HG02884 (cell line): ENCODE measurements at regions not wholly inside any gene's neighbourhood (a gene's known extent, or its start where the extent isn't known, plus 50 kb on each side); places are given as distances from the start of the nearest gene placed in this dataset.

Source experiments
- ATAC-seq: cut with Tn5 transposase; IDR thresholded peaks from one replicate; pipeline ENCODE4 v1.9.1; 2021; ENCODE audit warnings: mild to moderate bottlenecking, moderate library complexity; ENCODE audit not compliant: unreplicated experiment

DNA sequence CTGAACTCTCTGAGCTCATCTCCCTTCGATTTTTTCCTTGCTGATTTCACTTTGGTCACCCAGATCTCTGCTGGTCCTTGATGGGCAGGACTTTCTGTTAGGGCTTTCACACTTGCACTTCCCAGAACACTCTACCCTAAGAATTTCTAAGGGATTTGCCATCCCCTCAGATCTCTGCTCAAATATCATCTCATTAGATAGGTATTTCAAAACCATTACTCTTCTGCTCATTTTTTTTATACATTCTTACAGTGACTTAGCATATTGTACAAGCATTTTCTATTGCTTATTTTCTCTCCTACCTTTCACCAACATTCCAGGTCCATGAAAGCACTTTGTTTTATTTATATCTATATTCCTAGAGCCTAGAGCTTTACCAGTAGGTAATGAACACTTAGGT lies 913.3 kb downstream of the PDHA2 start:
- no peak for ATAC-seq

DNA sequence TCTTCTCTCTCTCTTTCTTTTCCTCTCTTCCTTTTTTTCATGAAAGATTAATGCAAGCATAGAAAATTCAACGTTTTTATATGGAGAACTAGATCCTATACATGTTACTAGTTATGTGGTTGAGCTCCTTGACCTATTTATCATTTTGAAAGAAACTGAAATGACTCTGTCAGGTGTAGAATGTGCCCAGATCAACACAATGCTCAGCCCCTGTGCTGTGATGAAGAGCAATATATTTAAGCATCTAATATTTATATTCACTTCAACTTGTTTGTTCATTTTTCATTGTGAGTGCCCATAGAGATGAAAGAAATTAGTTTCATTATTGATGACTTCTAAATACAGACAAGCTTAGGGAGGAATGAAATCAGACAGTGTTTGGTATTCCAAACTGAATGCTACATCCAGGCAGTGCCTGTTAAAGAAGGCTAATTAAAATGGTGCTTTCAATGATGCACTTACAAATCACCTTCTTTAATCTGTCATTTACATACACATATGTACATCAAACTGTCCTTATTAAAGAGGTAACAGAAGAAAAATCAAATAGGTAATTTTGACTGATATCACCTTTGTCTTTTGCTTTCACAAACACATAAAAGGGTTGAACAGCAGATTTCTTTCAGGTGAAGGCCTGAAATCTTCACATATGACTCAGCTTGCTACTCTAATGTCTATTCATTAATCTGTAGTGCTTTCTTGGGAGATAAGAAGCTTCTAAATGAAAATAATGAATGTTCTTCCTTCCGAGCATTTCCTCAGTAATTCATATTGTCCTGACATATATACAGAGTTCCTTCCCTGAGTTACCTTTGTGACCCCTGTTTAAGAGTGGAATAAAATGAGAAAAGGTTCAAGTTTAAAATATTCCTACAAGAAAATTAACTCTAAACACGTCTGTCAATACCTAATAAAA lies 915.9 kb downstream of the PDHA2 start:
- no peak for ATAC-seq

DNA sequence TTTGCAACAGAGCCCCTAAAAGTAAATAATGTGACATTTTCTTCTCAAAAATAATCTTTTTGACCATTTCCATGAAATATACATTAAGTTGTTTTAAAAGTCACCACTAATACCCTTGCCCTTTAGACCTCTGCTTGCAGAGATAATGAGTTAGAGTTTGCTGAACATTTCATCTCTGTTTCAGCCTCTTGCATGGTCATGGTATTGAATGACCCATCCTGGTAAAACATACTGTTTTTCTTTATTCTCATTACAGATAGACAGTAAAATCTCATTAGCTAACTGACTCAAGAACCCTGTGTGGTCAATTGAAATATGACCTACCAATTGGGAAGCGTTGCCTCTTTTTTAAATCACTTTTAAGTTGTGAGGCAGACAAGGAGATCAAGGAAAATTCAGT lies 916.7 kb downstream of the PDHA2 start:
- no peak for ATAC-seq

DNA sequence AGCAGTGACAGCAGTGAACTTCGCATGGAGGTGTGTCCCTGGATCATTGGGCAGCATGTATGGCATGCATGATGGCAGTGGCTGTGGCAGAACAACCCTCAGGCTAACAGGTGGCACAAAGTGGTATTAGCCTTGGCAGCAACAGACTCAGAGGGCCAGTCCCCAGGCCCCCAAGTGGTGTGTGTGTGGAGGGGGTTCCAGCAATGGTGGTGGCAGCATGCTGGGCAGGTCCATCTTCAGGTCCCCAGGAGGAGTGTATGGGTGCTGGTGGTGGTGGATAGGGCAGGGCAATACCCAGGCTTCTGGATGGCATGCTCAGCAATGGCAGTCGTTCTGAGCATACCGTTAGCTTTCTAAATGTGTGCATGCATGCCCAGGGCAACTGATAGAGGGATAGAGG lies 923.7 kb downstream of the PDHA2 start:
- ATAC-seq: no peak

DNA sequence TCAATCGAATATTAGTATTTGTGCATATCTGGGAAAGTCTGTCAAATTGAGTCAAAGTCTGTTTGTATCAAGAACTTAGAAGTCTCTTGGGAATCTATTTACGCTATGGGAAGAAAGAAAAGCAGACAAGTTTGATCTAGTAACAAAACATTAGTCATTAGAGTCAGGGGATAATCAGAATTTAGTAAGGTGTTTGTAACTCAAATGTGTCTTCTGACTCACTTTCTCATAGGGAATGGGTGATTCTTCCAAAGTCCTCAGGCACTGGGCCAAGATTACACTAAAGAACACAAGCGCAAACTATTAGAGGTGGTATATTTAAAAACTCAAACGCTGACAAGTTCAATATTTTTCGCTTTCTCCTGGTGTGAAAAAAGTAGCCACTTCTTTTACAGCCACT lies 926.5 kb downstream of the PDHA2 start:
- ATAC-seq: no peak

DNA sequence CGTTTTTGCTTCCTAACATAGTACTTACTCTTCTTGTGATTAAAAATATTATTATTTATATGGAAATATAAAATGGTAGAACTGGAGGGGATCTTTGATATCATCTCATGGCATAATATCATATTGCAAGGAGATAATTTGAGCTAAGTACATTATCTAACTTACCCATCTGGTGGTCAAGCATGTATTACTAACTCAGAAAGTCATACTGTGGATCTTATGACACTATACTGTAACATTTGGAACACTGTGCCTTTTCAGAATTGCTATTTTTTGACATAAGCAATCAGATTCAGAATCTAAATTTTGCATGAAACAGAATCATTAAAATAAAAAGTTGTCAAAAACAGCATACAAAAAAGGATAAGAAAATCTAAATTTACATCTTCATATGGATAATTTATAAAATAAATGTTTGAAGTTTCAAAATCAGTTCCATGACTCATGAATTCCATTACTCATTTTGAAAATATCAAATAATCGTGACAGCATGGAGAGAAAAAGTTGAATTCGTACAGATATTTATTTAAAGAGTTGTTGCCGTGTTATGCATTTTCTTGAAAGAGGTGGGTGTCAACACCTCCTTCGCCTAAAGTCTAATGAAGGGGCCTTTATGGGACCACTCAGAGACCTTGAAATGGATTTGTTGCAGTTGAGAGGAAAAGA lies 928.1 kb downstream of the PDHA2 start:
- no peak for ATAC-seq

DNA sequence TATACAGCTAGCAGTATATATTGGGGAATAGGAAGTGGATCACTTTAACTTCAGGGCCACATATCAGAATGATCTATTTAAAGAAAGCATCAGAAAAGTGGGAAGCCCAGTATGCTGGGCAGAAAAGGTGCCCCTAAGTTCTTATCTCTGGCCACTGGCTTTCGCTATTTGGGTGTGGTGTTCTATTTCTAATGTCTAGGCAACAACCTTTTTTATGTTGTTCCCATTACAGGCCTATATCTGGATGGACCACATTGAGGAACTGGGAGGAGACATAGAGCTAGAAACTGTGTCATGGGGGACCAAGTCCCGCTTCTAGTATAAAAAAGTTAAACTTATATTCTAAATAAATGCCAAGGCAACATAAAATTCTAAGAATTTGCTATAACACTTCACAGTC lies 935.6 kb downstream of the PDHA2 start:
- no peak for ATAC-seq

DNA sequence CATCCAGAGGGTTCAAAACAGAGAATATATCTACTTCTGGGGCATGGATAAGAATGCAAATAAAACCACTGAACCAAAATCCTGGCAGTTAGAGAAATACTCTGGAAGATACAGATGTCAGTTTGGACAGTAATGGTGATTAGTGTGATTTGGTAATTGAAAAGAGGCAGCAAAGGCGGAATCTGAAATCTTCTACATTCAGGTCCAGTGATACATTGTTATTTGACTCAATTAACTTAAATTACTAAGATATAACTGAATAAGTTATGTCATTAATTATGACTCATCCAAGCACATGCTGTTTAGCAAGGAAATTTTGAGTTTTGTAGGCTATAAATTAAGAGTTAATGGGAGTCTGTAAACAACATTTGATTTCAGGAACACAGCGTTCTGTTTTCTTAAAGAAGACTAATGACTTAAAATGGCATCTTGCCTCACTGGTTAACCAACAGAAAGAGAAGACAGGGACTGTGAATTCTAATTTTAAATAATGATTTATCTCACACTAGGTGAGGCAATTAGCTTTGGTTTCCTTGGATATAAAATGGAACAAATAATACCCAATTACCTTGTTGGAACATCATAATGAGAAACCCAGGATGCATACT lies 937.1 kb downstream of the PDHA2 start:
- ATAC-seq: no peak

DNA sequence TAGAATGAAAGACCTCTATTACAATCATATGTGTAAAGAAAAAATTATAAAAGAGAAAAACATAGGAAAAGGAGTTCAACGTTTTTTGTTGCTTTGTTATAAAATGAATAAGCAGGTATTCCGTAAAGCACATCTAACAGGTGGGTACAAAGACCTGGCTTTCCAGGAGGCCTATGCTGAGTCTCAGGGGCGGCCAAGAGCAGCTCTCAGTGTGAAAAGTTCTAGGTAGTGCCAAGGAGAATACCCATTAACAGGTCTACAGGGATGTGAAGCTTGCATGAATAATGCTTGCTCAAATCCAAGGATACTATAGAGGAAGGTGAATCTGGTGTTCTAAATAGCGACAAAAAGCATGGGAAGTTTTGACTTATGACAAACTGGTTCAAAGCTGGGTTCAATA lies 944.4 kb downstream of the PDHA2 start:
- ATAC-seq: no peak

DNA sequence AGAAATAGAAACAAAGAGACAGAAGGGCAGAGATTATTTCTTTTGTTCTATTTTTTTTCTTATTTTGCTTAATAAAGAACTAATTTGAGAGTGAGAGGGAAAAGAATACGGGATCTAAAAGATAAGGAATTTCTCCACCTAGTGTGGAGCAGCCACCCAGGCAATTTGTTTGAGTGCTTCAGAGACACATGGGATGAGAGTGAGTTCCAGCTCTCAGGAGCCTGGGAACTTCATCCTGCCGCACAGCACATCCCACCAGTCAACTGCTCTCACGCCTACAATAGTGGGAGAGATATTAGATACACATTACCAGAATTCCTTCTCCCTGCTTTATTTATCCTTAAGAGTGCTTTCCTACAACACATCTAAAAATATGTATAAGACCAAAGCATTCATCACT lies 946.4 kb downstream of the PDHA2 start:
- no peak for ATAC-seq

DNA sequence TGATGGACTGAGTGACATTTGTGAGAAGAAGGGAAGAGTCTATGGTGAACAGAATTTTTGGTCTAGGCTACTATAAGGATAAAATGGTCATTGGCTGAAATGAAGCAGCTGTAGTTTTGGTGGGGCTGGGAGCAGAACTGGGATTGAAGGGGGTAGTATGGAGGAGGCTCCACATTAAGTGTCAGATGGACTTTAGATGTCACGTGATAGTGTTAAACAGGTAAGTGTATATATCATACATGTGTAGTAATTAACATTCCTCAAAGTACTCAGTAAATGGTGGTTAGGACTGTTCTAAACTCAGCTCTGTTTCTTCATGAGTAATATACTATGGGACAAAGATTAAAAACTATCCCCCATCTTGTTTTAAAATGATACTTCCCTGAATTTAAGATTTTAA lies 947.9 kb downstream of the PDHA2 start:
- no peak for ATAC-seq

DNA sequence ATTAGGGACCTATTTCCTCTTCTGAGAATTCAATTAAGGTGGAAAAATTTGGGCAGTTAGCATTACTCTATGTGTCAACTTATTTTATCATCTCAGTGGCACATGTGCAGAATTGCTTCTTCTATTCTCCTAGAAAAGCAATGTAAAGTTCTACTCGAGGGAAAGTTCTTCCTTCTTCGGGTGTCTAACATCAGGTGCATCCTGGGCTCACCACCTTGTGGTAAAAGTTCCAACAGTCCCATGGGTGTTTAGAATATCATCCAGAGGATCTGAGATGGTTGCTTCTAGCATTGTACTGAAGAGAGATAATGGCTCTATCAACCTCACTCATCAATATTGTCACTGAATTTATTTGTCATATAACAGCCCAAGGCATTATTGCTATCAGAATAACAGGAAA lies 969.7 kb downstream of the PDHA2 start:
- no peak for ATAC-seq

DNA sequence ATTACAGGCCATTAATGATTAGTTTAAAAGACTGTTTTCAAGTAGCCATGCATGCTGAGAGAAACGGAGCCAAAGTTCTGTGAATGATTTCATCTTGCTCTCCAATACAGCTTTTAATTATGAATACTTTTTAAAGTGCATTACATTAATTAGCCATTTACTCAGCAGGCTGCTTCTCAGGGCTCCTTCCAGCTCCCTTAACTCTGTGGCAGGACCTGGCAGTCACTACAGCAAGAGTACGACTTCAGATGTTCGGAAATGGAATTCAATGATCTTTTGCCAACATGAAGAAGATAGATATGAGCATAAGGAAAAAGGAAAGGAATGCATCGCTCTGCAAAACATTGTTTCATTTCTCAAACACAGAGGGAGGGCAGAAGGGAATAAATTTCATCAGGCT lies 987.2 kb downstream of the PDHA2 start:
- ATAC-seq: no peak

DNA sequence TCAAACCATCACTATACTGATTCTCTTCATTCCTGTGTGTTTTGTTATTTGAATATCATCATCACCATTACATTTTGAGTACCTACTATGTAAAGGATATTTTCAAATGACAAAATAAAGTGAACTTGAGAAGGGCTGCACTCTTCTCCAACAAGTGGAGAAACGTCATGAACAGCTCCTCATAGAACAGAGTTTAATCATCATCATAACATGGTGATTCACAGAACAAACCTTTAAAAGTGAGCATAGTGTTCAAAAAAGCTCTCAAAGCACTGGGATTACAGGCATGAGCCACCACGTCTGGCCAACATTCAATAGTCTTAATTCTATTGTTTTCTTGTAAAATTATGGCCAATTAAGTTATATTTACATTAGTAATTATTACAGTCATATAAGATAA lies 993.9 kb downstream of the PDHA2 start:
- no peak for ATAC-seq

DNA sequence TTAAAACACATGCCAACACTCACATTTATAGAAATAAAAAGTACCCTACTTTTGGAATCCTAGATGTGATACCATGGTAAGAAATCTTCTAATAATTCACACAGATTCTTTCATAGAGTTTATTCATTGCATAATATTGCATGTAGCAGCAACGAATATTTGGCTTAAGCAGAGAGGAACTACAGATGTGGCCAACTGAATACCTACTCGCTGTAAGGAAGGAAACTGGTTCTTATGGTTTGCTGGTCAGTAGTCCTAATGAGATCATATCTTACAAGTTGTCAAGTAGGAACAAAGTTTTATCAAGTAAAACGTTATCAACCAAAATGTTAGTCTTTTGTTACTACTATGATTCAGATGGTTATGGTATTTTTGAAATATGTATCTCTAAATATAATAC lies 996.1 kb downstream of the PDHA2 start:
- no peak for ATAC-seq

DNA sequence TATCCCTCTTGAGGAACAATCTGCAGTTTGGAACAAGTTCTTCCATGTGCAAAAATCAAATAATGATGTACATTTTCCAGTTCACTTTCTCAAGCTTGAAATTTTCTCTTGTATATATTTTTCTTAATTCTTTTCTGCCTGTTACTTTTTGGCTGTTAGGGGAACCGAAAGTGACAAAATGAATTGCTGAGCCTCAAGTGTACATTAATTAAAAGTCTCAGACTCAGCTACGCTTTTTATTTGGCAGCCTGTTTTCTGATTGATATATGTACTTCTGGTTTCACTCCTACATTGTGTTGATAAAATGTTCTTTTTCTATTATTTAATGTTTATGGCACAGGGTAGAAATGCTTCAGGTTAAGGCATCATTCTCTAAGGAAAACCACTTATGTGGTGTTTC lies 999.5 kb downstream of the PDHA2 start:
- no peak for ATAC-seq

DNA sequence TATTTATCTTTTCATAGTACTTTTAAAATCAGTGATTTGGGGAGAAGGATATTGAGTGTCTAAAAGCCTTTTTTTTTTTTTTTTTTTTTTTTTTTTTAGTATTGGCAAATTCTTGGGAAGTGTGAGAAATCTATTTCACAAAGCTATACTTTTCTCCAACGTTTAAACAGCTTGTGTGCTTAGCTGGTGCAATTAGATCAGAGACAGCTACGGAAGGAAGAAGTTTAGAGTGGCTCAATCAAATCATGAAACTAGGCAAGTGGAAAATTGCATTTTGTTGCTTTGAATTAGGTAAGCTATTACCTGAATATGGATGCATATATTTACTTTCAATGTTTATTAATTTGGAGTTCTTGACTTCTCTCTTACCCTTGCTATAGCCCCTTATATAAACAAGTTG lies 1001.9 kb downstream of the PDHA2 start:
- ATAC-seq: no peak

DNA sequence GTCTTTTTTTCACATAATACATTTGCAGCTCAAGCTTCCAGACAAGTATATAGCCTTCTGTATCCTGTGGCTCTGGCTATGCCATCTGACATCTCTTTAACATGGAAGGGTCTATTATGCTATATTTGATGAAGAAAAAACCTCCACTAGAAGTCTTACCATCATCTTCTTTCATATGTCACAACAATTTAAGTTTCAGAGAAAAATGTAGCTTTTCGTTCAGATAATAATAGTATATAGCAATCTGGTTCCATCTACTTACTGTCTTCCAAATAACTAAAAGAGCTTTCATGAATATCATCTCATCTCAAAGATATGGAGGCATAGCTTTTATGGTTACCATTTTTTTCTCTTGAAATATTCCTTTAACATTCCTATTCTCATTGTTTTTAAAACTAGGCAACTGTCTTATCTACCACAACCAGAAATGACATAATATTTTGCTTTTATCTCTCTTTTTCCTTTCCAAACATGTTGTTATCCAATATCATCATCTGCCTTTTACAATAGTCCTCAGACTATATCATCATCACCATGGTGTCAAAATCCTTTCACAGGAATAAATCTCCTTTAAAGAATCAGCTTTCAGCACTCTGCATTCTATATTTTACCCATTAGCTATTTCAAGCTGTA lies 1005.1 kb downstream of the PDHA2 start:
- ATAC-seq: no peak

DNA sequence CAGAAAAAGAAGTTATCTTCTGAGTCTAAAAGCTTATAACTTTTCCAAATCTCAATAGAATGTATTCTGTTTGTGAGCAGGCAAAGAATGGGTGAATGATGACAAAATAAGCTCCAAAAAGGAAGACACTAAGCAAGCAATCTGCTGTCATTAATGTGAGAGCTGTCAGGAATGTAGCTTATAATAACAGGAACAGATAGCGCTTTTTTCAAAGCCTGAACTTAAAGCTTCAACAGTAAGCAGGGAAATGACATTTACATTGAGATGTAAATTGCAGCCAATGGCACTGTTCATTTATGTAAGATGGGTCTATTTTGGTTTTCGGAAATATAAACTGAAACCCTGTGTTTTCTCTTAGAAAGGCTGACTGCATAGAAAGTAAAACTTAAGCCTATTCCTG lies 1005.9 kb downstream of the PDHA2 start:
- no peak for ATAC-seq

DNA sequence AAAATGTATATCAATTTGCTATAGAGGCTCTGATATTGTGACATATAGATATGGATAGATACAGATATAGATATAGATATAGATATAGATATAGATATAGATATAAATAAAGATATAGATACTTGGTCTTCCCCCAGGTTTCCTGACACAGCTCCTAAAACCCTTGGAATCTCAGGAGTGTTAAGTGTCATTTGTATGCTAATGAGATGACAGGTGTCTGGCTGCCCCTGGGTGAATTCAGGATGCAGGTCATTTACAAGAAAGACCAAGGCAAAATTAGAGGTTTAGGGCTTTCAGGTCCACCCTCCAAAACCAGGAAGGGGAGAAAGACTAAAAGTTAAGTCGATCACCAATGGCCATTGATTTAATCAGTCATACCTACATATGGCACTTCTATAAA lies 1034.8 kb downstream of the PDHA2 start:
- ATAC-seq: no peak

DNA sequence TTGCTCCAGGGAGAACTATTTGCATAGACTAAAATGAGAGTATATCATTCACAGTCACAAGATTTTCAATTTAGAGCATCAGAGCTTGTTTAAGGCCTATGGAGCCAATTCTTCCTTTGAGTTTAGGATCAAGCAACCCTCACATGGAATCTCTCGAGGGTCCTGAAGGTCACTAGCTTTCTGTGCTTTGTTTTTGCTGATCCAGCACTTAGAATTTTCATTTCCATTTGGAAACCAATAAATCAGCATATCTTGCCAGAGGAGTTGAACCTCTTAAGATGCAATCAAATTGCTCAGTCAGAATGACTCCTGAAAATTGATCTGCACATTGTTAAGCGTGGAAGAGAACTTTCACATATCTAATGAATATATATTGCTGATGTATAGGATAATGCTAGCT lies 1039.6 kb downstream of the PDHA2 start:
- ATAC-seq: no peak

DNA sequence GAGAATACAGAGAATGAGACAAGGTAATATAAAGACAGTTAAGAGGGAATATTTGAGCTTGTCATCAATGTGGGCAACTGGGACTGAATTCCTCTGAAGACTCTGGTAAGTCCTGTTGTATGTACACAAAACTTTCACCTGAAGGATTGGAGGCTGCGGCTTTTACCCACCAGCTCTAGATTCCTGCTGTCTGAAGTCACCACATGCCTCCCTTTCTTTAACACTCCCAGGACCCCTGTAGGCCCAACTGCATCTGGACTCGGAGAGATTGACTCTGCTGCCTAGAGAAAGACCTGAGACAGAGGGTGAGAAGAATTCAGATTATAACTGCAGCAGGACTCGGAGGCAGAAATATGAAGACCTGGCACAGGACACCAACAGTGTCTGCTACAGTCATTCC lies 1048.0 kb downstream of the PDHA2 start:
- ATAC-seq: no peak
